ENCODE measurements at regions not wholly inside any gene's neighbourhood (a gene's known extent, or its start where the extent isn't known, plus 50 kb on each side); places are given as distances from the start of the nearest gene placed in this dataset.
"Not testable (repeated sequence)": the region's sequence is repeated elsewhere in the genome, so short reads cannot be mapped to it uniquely, and the experiment has no call there.

GRCh38 chr6:155858906-155859305 is 403.3 kb upstream of the NOX3 start:
- not testable (repeated sequence) for H3K9me3 ChIP-seq (ENCODE audit: control insufficient read depth in 2 of 2, low read length in 2 of 2); H3K27me3 ChIP-seq (ENCODE audit: control insufficient read depth in 2 of 2, insufficient read depth in 2 of 2, low read length in 2 of 2); H3K27ac ChIP-seq (ENCODE audit: low read depth in 2 of 2, low read length in 2 of 2); H3K4me1 ChIP-seq (ENCODE audit: control insufficient read depth in 2 of 2, insufficient read depth in 2 of 2, low read length in 2 of 2); H3K4me3 ChIP-seq (ENCODE audit: low read length in 2 of 2); H3K9ac ChIP-seq (ENCODE audit: low read depth in 1 of 2, low read length in 2 of 2); H3K36me3 ChIP-seq (ENCODE audit: control insufficient read depth in 2 of 2, insufficient read depth in 2 of 2, low read length in 2 of 2)

GRCh38 chr6:155854787-155855186 is 399.1 kb upstream of the NOX3 start:
- no peaks in the 10 kb centered on the region for H3K27me3 ChIP-seq (ENCODE audit: control insufficient read depth in 2 of 2, insufficient read depth in 2 of 2, low read length in 2 of 2)
- no peaks in the 10 kb centered on the region for H3K4me1 ChIP-seq (ENCODE audit: control insufficient read depth in 2 of 2, insufficient read depth in 2 of 2, low read length in 2 of 2)
- H3K9me3 ChIP-seq (ENCODE audit: control insufficient read depth in 2 of 2, low read length in 2 of 2): no peaks in the 10 kb centered on the region
- H3K4me3 ChIP-seq (ENCODE audit: low read length in 2 of 2): no peak overlapping the region
- no peak overlapping the region for H3K9ac ChIP-seq (ENCODE audit: low read depth in 1 of 2, low read length in 2 of 2)
- H3K36me3 ChIP-seq (ENCODE audit: control insufficient read depth in 2 of 2, insufficient read depth in 2 of 2, low read length in 2 of 2): no peaks in the 10 kb centered on the region
- H3K27ac ChIP-seq (ENCODE audit: low read depth in 2 of 2, low read length in 2 of 2): no peak overlapping the region

- no peaks in the 10 kb centered on the region for H3K9me3 ChIP-seq (ENCODE audit: control insufficient read depth in 2 of 2, low read length in 2 of 2)
- no peaks in the 10 kb centered on the region for H3K27me3 ChIP-seq (ENCODE audit: control insufficient read depth in 2 of 2, insufficient read depth in 2 of 2, low read length in 2 of 2)
- H3K36me3 ChIP-seq (ENCODE audit: control insufficient read depth in 2 of 2, insufficient read depth in 2 of 2, low read length in 2 of 2): no peaks in the 10 kb centered on the region
- H3K27ac ChIP-seq (ENCODE audit: low read depth in 2 of 2, low read length in 2 of 2): no peak overlapping the region
- no peak overlapping the region for H3K4me3 ChIP-seq (ENCODE audit: low read length in 2 of 2)
- no peaks in the 10 kb centered on the region for H3K4me1 ChIP-seq (ENCODE audit: control insufficient read depth in 2 of 2, insufficient read depth in 2 of 2, low read length in 2 of 2)
- no peak overlapping the region for H3K9ac ChIP-seq (ENCODE audit: low read depth in 1 of 2, low read length in 2 of 2)
Measured at GRCh38 chr6:155853011-155853410, 397.4 kb upstream of the NOX3 start.

- no peaks in the 10 kb centered on the region for H3K9me3 ChIP-seq (ENCODE audit: control insufficient read depth in 2 of 2, low read length in 2 of 2)
- no peaks in the 10 kb centered on the region for H3K4me1 ChIP-seq (ENCODE audit: control insufficient read depth in 2 of 2, insufficient read depth in 2 of 2, low read length in 2 of 2)
- H3K36me3 ChIP-seq (ENCODE audit: control insufficient read depth in 2 of 2, insufficient read depth in 2 of 2, low read length in 2 of 2): no peaks in the 10 kb centered on the region
- no peak overlapping the region for H3K27ac ChIP-seq (ENCODE audit: low read depth in 2 of 2, low read length in 2 of 2)
- no peaks in the 10 kb centered on the region for H3K27me3 ChIP-seq (ENCODE audit: control insufficient read depth in 2 of 2, insufficient read depth in 2 of 2, low read length in 2 of 2)
- no peak overlapping the region for H3K4me3 ChIP-seq (ENCODE audit: low read length in 2 of 2)
- H3K9ac ChIP-seq (ENCODE audit: low read depth in 1 of 2, low read length in 2 of 2): no peak overlapping the region
Measured at GRCh38 chr6:155850408-155850841, 394.8 kb upstream of the NOX3 start.

- Histone ChIP-seq H3K36me3 (ENCODE audit: control insufficient read depth in 2 of 2, insufficient read depth in 2 of 2, low read length in 2 of 2) (no peaks in the 10 kb centered on the region), H3K4me3 (ENCODE audit: low read length in 2 of 2) (no peak overlapping the region), H3K27me3 (ENCODE audit: control insufficient read depth in 2 of 2, insufficient read depth in 2 of 2, low read length in 2 of 2) (no peaks in the 10 kb centered on the region), H3K27ac (ENCODE audit: low read depth in 2 of 2, low read length in 2 of 2) (no peak overlapping the region), H3K4me1 (ENCODE audit: control insufficient read depth in 2 of 2, insufficient read depth in 2 of 2, low read length in 2 of 2) (no peaks in the 10 kb centered on the region), H3K9me3 (ENCODE audit: control insufficient read depth in 2 of 2, low read length in 2 of 2) (peaks cover 0 to 2% of the 10 kb centered on the region in 2 donors), H3K9ac (ENCODE audit: low read depth in 1 of 2, low read length in 2 of 2) (no peak overlapping the region)
Measured at GRCh38 chr6:155847711-155848110, 392.1 kb upstream of the NOX3 start.

GRCh38 chr6:155837474-155837873 is 381.8 kb upstream of the NOX3 start:
- no peaks in the 10 kb centered on the region for H3K36me3 ChIP-seq (ENCODE audit: control insufficient read depth in 2 of 2, insufficient read depth in 2 of 2, low read length in 2 of 2)
- H3K4me1 ChIP-seq (ENCODE audit: control insufficient read depth in 2 of 2, insufficient read depth in 2 of 2, low read length in 2 of 2): no peaks in the 10 kb centered on the region
- H3K27ac ChIP-seq (ENCODE audit: low read depth in 2 of 2, low read length in 2 of 2): no peak overlapping the region
- H3K4me3 ChIP-seq (ENCODE audit: low read length in 2 of 2): no peak overlapping the region
- no peak overlapping the region for H3K9ac ChIP-seq (ENCODE audit: low read depth in 1 of 2, low read length in 2 of 2)
- no peaks in the 10 kb centered on the region for H3K9me3 ChIP-seq (ENCODE audit: control insufficient read depth in 2 of 2, low read length in 2 of 2)
- no peaks in the 10 kb centered on the region for H3K27me3 ChIP-seq (ENCODE audit: control insufficient read depth in 2 of 2, insufficient read depth in 2 of 2, low read length in 2 of 2)

- no peaks in the 10 kb centered on the region for H3K4me1 ChIP-seq (ENCODE audit: control insufficient read depth in 2 of 2, insufficient read depth in 2 of 2, low read length in 2 of 2)
- H3K27me3 ChIP-seq (ENCODE audit: control insufficient read depth in 2 of 2, insufficient read depth in 2 of 2, low read length in 2 of 2): no peaks in the 10 kb centered on the region
- H3K4me3 ChIP-seq (ENCODE audit: low read length in 2 of 2): no peak overlapping the region
- no peaks in the 10 kb centered on the region for H3K9me3 ChIP-seq (ENCODE audit: control insufficient read depth in 2 of 2, low read length in 2 of 2)
- no peak overlapping the region for H3K9ac ChIP-seq (ENCODE audit: low read depth in 1 of 2, low read length in 2 of 2)
- no peak overlapping the region for H3K27ac ChIP-seq (ENCODE audit: low read depth in 2 of 2, low read length in 2 of 2)
- H3K36me3 ChIP-seq (ENCODE audit: control insufficient read depth in 2 of 2, insufficient read depth in 2 of 2, low read length in 2 of 2): no peaks in the 10 kb centered on the region
Measured at GRCh38 chr6:155832596-155832995, 377.0 kb upstream of the NOX3 start.

GRCh38 chr6:155830531-155830930 is 374.9 kb upstream of the NOX3 start:
- H3K9ac ChIP-seq (ENCODE audit: low read depth in 1 of 2, low read length in 2 of 2): no peak overlapping the region
- H3K4me1 ChIP-seq (ENCODE audit: control insufficient read depth in 2 of 2, insufficient read depth in 2 of 2, low read length in 2 of 2): no peaks in the 10 kb centered on the region
- no peaks in the 10 kb centered on the region for H3K36me3 ChIP-seq (ENCODE audit: control insufficient read depth in 2 of 2, insufficient read depth in 2 of 2, low read length in 2 of 2)
- no peak overlapping the region for H3K27ac ChIP-seq (ENCODE audit: low read depth in 2 of 2, low read length in 2 of 2)
- H3K9me3 ChIP-seq (ENCODE audit: control insufficient read depth in 2 of 2, low read length in 2 of 2): no peaks in the 10 kb centered on the region
- no peaks in the 10 kb centered on the region for H3K27me3 ChIP-seq (ENCODE audit: control insufficient read depth in 2 of 2, insufficient read depth in 2 of 2, low read length in 2 of 2)
- no peak overlapping the region for H3K4me3 ChIP-seq (ENCODE audit: low read length in 2 of 2)

- H3K36me3 ChIP-seq (ENCODE audit: control insufficient read depth in 2 of 2, insufficient read depth in 2 of 2, low read length in 2 of 2): no peaks in the 10 kb centered on the region
- H3K4me1 ChIP-seq (ENCODE audit: control insufficient read depth in 2 of 2, insufficient read depth in 2 of 2, low read length in 2 of 2): no peaks in the 10 kb centered on the region
- H3K27me3 ChIP-seq (ENCODE audit: control insufficient read depth in 2 of 2, insufficient read depth in 2 of 2, low read length in 2 of 2): no peaks in the 10 kb centered on the region
- H3K4me3 ChIP-seq (ENCODE audit: low read length in 2 of 2): no peak overlapping the region
- H3K27ac ChIP-seq (ENCODE audit: low read depth in 2 of 2, low read length in 2 of 2): no peak overlapping the region
- H3K9me3 ChIP-seq (ENCODE audit: control insufficient read depth in 2 of 2, low read length in 2 of 2): no peaks in the 10 kb centered on the region
- no peak overlapping the region for H3K9ac ChIP-seq (ENCODE audit: low read depth in 1 of 2, low read length in 2 of 2)
Measured at GRCh38 chr6:155829646-155830045, 374.0 kb upstream of the NOX3 start.

- Histone ChIP-seq H3K4me1 (ENCODE audit: control insufficient read depth in 2 of 2, insufficient read depth in 2 of 2, low read length in 2 of 2) (no peaks in the 10 kb centered on the region), H3K9me3 (ENCODE audit: control insufficient read depth in 2 of 2, low read length in 2 of 2) (no peaks in the 10 kb centered on the region), H3K9ac (ENCODE audit: low read depth in 1 of 2, low read length in 2 of 2) (no peak overlapping the region), H3K27ac (ENCODE audit: low read depth in 2 of 2, low read length in 2 of 2) (no peak overlapping the region), H3K36me3 (ENCODE audit: control insufficient read depth in 2 of 2, insufficient read depth in 2 of 2, low read length in 2 of 2) (no peaks in the 10 kb centered on the region), H3K4me3 (ENCODE audit: low read length in 2 of 2) (no peak overlapping the region), H3K27me3 (ENCODE audit: control insufficient read depth in 2 of 2, insufficient read depth in 2 of 2, low read length in 2 of 2) (no peaks in the 10 kb centered on the region)
Measured at GRCh38 chr6:155828989-155829388, 373.4 kb upstream of the NOX3 start.

- Histone ChIP-seq H3K9me3 (ENCODE audit: control insufficient read depth in 2 of 2, low read length in 2 of 2) (no peaks in the 10 kb centered on the region), H3K9ac (ENCODE audit: low read depth in 1 of 2, low read length in 2 of 2) (no peak overlapping the region), H3K36me3 (ENCODE audit: control insufficient read depth in 2 of 2, insufficient read depth in 2 of 2, low read length in 2 of 2) (no peaks in the 10 kb centered on the region), H3K4me3 (ENCODE audit: low read length in 2 of 2) (no peak overlapping the region), H3K27ac (ENCODE audit: low read depth in 2 of 2, low read length in 2 of 2) (no peak overlapping the region), H3K27me3 (ENCODE audit: control insufficient read depth in 2 of 2, insufficient read depth in 2 of 2, low read length in 2 of 2) (no peaks in the 10 kb centered on the region), H3K4me1 (ENCODE audit: control insufficient read depth in 2 of 2, insufficient read depth in 2 of 2, low read length in 2 of 2) (no peaks in the 10 kb centered on the region)
Measured at GRCh38 chr6:155818698-155819097, 363.1 kb upstream of the NOX3 start.

Measured in mucosa of rectum (tissue), 2 donors.